ENCODE measurements at regions not wholly inside any gene's neighbourhood (a gene's known extent, or its start where the extent isn't known, plus 50 kb on each side); places are given as distances from the start of the nearest gene placed in this dataset.

GRCh38 chr4:133474501-133474900 is 325.4 kb downstream of the PCDH10 start:
- TF ChIP-seq CTCF (IDR thresholded peaks at IDR 0.05) (no peak), TCF7L2 (IDR thresholded peaks at IDR 0.05; ENCODE audit: low read depth, low read length) (no peak), POLR2AphosphoS5 (IDR thresholded peaks at IDR 0.05; ENCODE audit: low read depth, low read length) (no peak), REST (IDR thresholded peaks at IDR 0.05; ENCODE audit: insufficient read depth in 1 of 2, low read depth in 2 of 2, low read length in 1 of 2) (no peak)

All from Panc1 (cell line).